DND-41 (cell line): ENCODE measurements at regions not wholly inside any gene's neighbourhood (a gene's known extent, or its start where the extent isn't known, plus 50 kb on each side); places are given as distances from the start of the nearest gene placed in this dataset.

Source experiments
- ATAC-seq: fragments of 200-7000 bp; cut with Tn5 transposase; 3 replicates; pipeline ENCODE4 v1.9.1; 2021; ENCODE audit warnings: low read depth; ENCODE audit not compliant: insufficient read depth
- DNase-seq: peaks from one replicate; pipeline ENCODE4 v3.0.0-alpha.2; 2020
- H2AFZ ChIP-seq: 2 replicates; pipeline ENCODE4 v1.6.0; 2012; ENCODE audit warnings: low read depth, low read length
- H3K27ac ChIP-seq: 2 replicates; pipeline ENCODE4 v1.5.1; 2012; ENCODE audit warnings: low read length, inconsistent platforms
- H3K27me3 ChIP-seq: fragments of 200-600 bp; sonication (generic); 2 replicates; pipeline ENCODE4 v1.6.0; 2012; ENCODE audit warnings: low read length, mild to moderate bottlenecking, inconsistent platforms; ENCODE audit not compliant: insufficient read depth, poor library complexity
- H3K36me3 ChIP-seq: 2 replicates; pipeline ENCODE4 v1.5.1; 2012; ENCODE audit warnings: low read length, inconsistent platforms; ENCODE audit not compliant: insufficient read depth
- H3K4me1 ChIP-seq: 2 replicates; pipeline ENCODE4 v1.5.1; 2012; ENCODE audit warnings: mild to moderate bottlenecking, low read length; ENCODE audit not compliant: insufficient read depth
- H3K4me2 ChIP-seq: 2 replicates; pipeline ENCODE4 v1.6.0; 2012; ENCODE audit warnings: mild to moderate bottlenecking, moderate library complexity, low read length, inconsistent platforms; ENCODE audit not compliant: insufficient read depth
- H3K4me3 ChIP-seq, 2 experiments: fragments of 200-600 bp in 1 of 2; shearing (Covaris generic) in 1 of 2; 2 replicates each; pipeline ENCODE4 v1.5.1; 2012 to 2016; ENCODE audit warnings: inconsistent platforms in 2 of 2, low read length in 2 of 2, mild to moderate bottlenecking in 2 of 2, low read depth in 1 of 2, moderate library complexity in 1 of 2
- H3K79me2 ChIP-seq: 2 replicates; pipeline ENCODE4 v1.6.0; 2012; ENCODE audit warnings: low read length, inconsistent platforms; ENCODE audit not compliant: insufficient read depth
- H3K9ac ChIP-seq: 2 replicates; pipeline ENCODE4 v1.6.0; 2012; ENCODE audit warnings: low read depth, mild to moderate bottlenecking, inconsistent platforms, low read length, moderate library complexity
- H3K9me3 ChIP-seq: 2 replicates; pipeline ENCODE4 v1.5.1; 2012; ENCODE audit warnings: low read length, moderate library complexity, mild to moderate bottlenecking, inconsistent platforms; ENCODE audit not compliant: insufficient read depth, severe bottlenecking
- H4K20me1 ChIP-seq: 2 replicates; pipeline ENCODE4 v1.6.0; 2012; ENCODE audit warnings: low read length; ENCODE audit not compliant: insufficient read depth
- CTCF ChIP-seq: IDR thresholded peaks from 2 replicates; pipeline ENCODE4 v1.5.1; 2012; ENCODE audit warnings: borderline replicate concordance, low read length, moderate library complexity, mild to moderate bottlenecking; ENCODE audit not compliant: poor library complexity, severe bottlenecking; ENCODE audit errors: extremely low read depth
- EZH2 ChIP-seq: IDR thresholded peaks from 3 replicates; pipeline ENCODE4 v1.6.1; 2012; ENCODE audit warnings: borderline replicate concordance, low read depth, mild to moderate bottlenecking, moderate library complexity, low read length, inconsistent platforms; ENCODE audit not compliant: severe bottlenecking

DNA sequence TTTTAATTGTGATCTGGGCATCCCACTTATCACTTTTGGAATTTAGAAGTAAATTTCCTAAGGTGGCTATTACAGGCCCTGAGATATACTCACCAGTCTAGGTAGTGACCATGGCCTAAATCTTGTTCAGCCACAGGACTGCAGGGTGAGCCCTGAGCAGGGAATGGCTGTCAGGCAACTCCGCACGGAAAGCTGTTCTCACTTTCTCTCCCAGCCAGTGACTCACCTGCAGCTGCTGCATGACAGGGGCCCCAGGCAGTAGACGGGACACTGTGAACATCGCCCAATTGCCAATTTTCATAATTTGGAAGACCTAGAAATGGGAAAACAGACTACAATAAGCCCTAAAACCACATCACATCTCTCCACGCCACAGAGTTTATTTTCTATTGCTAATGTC, 69.6 kb upstream of the TAF1L start:
- TF ChIP-seq CTCF (no peak), EZH2 (no peak)
- Histone ChIP-seq H3K27ac (no peak overlapping the region), H3K4me2 (no peak overlapping the region), H2AFZ (no peak overlapping the region), H4K20me1 (no peaks in the 10 kb centered on the region), H3K79me2 (no peaks in the 10 kb centered on the region), H3K9me3 (no peaks in the 10 kb centered on the region), H3K4me1 (no peaks in the 10 kb centered on the region), H3K27me3 (no peaks in the 10 kb centered on the region), H3K36me3 (no peaks in the 10 kb centered on the region), H3K4me3 (no peak overlapping the region), H3K9ac (no peak overlapping the region)
- DNase-seq (no peak), ATAC-seq (no peak)

- no peak overlapping the region for H3K9ac ChIP-seq
- H3K27me3 ChIP-seq: no peaks in the 10 kb centered on the region
- H3K27ac ChIP-seq: no peak overlapping the region
- ATAC-seq (no peak), DNase-seq (no peak)
- no peaks in the 10 kb centered on the region for H3K36me3 ChIP-seq
- no peaks in the 10 kb centered on the region for H3K9me3 ChIP-seq
- no peak overlapping the region for H3K4me2 ChIP-seq
- H3K4me3 ChIP-seq: no peak overlapping the region
- TF ChIP-seq CTCF: no peak
- no peak for TF ChIP-seq EZH2
- no peaks in the 10 kb centered on the region for H4K20me1 ChIP-seq
- no peaks in the 10 kb centered on the region for H3K79me2 ChIP-seq
- no peaks in the 10 kb centered on the region for H3K4me1 ChIP-seq
- H2AFZ ChIP-seq: no peak overlapping the region
Measured at GRCh38 chr9:32706004-32706724, 70.7 kb upstream of the TAF1L start.

DNA sequence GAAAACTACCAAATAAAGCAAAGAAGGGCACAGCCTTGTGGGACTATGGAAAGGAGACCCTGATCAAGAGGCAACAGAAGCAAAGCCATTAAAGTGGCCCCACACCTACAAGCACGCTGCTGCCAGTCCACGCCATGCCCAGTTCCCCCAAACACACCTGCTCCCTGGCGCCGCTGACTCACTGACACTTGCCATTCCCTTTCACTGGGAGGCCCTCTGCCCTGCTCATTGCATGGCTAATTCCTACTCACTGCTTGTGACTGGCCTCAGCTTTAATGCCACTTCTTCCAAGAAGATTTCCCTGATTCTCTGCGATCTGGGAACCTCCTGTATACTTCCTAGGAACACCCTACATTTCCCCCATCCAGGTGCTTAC, 71.2 kb upstream of the TAF1L start:
- ATAC-seq (no peak), DNase-seq (no peak)
- Histone ChIP-seq H3K27me3 (no peaks in the 10 kb centered on the region), H3K36me3 (no peaks in the 10 kb centered on the region), H4K20me1 (no peaks in the 10 kb centered on the region), H3K27ac (no peak overlapping the region), H3K4me1 (no peaks in the 10 kb centered on the region), H3K9ac (no peak overlapping the region), H3K4me3 (no peak overlapping the region), H2AFZ (no peak overlapping the region), H3K79me2 (no peaks in the 10 kb centered on the region), H3K9me3 (no peaks in the 10 kb centered on the region), H3K4me2 (no peak overlapping the region)
- TF ChIP-seq CTCF (no peak), EZH2 (no peak)
